NCI-H446 (cell line): ENCODE measurements at regions not wholly inside any gene's neighbourhood (a gene's known extent, or its start where the extent isn't known, plus 50 kb on each side); places are given as distances from the start of the nearest gene placed in this dataset.
"Not testable (repeated sequence)": the region's sequence is repeated elsewhere in the genome, so short reads cannot be mapped to it uniquely, and the experiment has no call there.

Source experiments
- DNase-seq, 2 experiments: peaks; one replicate each; lab custom pipeline; 2025; lab: John Stamatoyannopoulos, UW

DNA sequence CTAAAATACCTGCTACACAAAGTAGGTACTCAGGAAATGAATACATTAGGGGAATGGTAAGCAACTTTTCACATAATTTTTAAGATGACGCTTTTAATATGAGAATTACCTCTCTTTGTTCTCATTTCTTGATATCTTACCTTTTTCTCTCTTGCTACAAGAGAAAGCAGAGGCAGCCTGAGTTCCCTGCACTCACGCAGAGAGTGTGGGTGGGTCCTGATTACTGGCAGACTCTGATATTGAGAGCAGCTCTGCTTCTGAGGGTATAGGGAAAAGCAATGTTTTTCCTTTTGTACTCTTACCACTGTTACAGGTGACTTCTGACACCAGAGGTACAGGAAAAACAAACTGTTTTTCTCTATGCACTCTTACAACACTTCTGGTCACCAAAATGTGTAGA is 420.2 kb upstream of the TMTC1 start:
- DNase-seq, result no peak

DNA sequence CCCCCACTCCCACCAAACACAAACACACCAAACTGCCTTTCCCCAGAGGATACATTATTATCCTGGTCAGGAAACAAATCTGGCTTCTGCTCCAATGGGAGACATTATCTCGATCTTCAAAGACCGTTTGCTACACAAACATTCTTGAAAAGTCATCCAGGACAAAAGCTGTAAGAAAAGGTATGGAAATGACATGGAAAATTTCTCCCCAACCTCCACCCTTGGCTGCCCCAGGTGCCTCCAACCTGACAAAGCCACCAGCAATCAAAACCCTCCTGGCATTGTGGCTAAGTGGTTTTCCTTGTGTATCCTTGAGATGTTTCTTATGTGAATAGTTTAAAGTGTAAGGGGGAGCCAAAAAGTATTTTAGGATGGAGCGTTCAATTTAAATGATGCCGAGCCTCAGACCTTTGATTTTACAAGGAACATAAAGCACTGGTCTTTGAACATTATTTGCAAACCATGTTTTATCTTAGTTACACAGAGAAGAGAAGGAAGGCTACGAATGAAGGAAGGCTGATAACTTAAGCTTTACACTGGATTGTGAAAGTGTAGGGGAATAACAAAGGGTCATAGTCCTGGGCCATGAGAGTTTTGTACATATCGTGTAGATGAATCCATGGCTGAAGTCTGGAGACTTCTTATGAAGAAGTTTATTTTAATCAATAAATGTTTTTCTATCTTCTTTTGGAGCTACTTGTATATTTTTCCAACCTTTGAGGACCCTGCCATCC is 418.9 kb upstream of the TMTC1 start:
- no peak for DNase-seq

DNA sequence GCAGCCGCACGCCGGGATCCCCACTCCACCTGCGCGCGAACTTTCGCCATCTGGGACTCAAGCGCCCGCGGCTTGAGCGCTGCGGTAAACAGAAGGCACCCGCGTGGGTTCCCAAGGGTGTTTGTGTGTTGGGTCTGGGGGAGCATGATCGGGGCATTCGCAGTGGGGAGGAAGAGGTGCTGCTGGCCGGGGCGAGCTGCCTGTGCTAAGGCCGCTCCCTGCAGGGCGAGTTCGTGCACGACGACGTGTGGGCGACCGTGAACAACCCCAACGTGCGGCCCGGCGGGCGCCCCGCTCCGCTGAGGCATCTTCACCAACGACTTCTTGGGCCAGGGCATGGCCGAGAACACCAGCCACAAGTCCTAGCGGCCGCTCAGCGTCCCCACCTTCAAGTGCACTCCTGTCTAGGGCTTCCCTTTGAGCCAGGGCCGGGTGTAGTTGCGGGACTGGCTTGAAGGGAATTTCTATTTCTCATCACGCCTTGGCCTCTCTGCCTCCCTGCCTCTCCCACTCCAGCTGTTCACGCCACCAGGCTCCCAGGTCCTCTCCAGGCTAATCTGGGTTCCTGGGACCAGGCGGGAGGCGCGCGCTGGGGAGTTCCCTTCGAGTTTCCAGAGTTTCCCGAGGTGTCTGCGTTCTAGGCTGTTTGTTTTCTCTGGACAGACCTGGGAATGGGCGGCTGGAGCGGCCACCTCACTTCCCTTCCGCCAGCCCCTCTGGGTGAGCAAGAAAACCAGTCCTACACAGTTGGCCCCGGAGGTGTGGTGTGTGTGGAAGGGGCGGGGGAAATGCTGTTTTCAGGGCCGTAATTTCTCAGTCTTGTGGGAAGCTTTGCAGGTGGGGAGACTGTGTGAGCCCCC is 417.8 kb upstream of the TMTC1 start:
- no peak for DNase-seq

DNA sequence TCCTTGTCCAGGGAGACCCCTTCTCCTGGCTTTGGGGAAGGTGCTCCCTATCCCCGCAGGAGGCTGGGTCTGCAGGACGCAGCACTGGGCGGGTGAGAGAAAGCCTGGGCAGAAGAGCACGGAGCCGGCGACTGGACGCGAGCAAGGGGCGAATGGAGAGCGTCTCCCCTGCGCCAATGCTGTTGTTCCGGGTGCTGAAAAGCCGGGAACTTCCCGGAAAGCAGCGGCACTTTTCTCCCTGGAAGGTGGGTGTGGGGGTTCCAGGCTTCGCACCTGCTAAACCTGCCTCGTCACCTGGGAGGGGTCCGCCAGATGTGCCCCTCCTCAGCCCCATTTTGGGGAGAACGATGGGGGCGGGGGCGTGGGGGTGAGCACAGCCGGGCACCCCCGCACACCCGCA is 417.1 kb upstream of the TMTC1 start:
- no peak for DNase-seq

DNA sequence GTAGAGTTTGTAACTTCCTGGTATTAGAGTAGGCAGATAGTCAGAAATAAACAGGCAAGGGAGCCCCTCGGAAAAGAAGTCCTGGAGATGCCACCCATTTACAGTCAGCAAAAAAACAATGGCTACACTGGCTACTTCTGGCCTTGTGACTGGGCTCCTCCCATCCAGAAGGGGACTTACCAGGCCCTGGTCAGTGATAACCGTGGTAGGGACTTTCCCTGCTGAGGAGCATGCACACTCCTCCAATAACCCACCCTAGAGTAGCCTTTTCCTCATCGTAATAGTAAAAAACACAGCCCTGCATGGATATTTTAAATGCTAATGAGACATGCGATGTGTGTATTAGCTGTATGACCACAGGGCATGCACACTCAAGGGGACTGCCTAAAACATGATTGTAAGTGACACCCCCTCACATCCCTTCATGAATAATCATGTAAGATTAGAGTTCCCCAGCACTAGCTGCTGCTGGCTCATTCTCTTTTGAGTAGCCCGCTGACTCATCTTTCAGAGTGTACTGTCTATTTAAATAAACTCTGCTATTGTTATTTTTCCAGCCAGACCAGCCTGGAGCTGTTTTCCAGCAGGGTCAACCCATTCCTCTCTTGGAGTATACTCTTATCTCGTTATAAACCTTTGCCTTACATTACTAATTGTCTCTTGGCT is 413.8 kb upstream of the TMTC1 start:
- no peak for DNase-seq

DNA sequence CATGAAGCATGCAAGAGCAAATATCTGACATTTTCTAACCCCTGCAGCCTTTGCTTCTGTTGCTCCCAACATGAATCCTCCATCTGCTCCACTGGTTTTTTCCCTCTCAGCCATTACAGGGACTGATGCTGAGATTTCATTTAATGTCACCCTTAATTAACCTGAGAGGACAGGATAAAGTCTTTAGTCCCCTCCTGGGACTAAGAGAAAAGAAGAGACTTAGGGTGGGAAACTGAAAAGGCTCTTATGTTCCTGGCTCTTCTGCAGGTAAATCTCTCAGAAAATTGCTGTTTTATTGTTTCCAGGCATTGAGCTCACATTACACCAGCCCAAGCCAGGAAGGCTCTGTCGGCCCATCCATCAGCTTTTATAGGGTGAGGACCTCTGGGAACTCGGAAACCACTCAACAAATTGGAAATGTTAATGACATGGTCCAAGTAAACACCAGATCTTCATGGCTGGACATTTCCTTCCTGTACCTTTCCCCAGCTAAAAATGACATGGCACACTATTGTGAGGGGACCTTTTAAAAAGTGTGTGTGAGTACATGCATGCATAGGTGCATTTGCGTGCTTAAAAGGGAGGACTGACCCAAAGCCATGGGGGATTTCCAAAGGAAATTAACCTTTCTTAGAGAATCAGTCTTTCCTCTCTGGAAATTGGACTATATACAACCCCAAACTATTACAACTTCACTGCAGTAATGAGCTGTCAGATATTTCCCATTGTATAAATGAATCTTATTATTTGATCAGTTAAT is 408.1 kb upstream of the TMTC1 start:
- DNase-seq, result no peak

DNA sequence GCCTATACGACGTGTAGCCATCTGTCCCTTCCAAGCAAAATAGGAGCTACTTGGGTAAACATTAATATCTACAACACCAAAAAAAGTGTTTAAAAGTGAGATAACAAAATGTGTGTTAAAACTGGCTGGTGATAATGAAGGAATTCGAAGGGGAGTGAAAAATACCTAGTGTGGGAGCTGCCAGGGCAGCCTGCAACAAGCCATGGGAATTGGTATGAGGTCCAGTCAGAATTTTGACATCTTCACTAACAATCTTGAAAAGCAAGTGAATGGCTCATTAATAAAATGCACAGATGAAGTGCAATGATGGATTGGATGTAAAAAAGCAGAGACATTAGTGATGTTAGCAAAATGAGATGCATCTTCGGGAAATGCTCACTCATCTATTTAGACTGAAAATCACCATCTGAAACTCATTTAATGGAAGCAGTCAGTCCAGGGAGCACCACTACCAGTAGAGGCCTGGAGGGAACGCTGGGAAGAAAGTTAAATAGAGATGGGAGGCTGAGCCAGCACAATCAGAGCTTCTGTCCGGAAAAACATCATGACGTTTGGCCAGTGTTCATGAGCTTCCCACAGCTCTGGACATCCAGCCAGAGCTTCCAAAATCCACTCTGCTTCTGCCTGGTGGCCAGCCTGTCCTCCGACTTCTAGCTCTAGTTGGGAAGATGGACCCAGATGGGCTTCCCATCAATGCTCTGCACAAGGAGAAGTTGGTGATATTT is 405.0 kb upstream of the TMTC1 start:
- no peak for DNase-seq

DNA sequence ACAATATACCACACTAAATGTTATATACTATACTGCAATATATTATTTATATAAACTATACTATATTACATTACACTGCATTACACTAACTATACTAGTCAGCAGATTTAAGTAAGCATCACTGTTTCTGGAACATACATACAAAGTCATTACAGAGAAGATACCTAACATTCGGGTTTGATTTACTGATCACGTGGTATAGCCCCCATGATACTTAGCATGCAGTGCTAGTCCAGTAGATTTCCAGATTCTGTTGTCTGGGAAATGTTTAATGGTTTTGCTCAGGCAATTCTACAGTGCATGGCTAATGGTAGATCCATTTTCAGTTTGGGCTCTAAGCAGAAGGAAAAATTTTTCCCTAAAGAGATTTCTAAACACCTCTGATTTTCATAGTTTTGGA is 403.7 kb upstream of the TMTC1 start:
- no peak for DNase-seq

DNA sequence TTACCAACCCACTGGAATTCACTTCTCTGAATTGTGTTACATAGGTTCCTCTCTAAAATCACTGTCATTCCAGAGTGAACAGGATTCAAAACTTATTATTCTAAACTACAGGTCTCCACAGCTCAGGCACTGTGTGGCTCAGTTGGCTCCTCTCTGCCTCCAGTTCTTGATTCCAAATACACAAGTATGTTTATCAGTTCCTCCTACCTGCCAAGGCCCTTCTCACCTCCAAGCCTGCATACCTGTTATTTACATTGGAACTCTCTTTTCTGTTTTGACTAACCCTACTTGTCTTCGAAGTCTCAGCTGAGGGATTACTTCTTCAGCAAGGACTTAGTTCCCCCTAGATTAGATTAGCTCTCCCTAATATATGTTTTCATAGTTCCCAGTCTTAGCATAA is 397.6 kb upstream of the TMTC1 start:
- no peak for DNase-seq

DNA sequence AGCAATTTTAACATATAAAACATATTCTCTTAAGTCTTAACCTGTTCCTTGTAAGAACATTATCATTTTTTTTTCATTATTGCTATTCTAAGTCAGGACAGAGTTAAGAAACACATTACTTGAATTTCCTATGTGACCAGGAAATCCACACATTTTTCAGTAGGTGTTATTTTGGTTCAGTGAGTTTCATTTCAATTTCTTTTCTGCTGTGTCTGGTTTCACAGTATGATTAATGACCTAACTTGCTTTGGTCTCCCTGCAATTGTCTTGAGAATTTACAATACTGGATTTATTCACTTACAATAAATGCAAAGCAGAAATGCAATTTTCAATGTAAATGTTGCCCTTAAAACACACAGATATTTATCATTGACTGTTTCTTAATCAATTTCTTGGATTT is 396.9 kb upstream of the TMTC1 start:
- DNase-seq, result no peak

DNA sequence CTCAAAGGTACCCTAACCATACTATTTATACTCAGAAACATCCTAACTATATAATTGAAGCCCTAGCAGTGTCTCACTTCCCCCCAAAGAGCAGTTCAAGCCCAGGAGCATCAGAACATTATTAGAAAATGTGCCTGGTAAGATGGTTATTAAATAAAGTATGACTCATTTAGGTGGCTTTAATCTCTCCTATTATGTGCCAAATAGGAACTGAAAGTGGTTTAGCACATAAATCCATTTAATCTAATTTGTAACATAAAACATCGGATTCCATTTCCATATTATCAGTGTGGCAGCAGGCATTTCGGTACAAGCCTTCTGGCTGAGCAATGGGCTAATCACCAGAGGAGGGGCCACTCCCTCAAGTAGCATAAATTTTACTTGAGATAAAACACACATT is 395.2 kb upstream of the TMTC1 start:
- DNase-seq, result no peak

DNA sequence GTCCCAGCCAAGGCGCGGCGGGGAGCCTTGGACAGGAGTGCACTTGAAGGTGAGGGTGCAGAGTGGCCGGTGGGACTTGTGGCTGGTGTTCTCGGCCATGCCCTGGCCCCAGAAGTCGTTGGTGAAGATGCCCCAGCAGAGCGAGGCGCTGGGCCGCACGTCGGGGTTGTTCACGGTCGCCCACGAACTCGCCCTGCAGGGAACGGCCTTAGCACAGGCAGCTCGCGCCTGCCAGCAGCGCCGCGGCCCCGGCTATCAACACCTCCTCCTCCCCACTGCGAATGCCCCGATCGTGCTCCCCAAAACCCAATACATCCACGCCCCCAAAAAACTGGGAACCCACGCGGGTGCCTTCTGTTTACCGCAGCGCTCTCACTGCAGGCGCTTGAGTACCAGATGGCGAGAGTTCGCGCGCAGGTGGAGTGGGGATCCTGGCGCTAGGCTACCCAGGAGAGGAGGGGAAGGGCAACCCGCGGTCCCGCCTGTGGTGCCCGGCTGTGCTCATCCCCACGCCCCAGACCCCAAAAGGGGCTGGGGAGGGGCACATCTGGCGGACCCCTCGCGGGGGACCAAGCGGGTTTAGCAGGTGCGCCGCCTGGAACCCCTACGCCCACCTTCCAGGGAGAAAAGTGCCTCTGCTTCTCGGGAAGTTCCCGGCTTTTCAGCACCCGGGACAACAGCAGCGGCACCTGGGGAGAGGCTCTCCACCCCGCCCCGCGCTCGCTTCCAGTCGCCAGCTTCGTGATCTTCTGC is 386.3 kb upstream of the TMTC1 start:
- DNase-seq, result no peak

DNA sequence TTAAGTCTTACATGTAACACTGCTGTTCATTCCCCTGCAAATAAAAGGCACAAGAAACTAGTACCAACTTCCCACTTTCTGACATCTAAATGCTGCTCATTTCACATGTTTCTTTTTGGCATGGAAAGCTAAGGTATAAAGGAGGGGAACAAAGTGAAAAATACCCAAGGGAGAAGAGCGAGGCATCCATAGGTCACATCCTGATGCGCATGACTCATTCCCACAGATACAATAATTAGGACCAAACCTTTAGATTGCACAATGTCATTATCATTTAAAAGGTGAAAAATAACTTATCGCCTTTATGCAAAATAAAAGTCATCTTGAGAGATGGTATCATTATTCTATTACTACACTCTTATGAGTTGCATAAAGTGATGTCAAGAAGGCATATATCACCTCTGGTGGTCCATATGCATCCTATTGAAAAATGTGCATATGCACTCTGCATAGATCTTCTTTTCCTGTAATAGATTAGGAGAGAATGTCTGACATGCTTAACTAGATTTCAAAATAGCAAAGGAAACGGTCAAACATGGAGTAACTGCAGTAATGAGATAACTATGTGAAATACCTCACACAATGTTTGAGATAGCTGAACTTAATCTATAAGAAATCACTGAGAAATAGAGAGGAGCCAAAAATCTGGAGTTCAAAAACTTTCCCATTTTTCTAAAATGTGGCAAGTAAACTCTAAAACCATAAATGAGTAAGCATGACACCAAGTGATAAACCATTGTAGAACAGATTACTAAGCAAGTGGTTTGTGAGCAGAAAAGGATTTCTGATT is 382.5 kb upstream of the TMTC1 start:
- DNase-seq, result no peak

DNA sequence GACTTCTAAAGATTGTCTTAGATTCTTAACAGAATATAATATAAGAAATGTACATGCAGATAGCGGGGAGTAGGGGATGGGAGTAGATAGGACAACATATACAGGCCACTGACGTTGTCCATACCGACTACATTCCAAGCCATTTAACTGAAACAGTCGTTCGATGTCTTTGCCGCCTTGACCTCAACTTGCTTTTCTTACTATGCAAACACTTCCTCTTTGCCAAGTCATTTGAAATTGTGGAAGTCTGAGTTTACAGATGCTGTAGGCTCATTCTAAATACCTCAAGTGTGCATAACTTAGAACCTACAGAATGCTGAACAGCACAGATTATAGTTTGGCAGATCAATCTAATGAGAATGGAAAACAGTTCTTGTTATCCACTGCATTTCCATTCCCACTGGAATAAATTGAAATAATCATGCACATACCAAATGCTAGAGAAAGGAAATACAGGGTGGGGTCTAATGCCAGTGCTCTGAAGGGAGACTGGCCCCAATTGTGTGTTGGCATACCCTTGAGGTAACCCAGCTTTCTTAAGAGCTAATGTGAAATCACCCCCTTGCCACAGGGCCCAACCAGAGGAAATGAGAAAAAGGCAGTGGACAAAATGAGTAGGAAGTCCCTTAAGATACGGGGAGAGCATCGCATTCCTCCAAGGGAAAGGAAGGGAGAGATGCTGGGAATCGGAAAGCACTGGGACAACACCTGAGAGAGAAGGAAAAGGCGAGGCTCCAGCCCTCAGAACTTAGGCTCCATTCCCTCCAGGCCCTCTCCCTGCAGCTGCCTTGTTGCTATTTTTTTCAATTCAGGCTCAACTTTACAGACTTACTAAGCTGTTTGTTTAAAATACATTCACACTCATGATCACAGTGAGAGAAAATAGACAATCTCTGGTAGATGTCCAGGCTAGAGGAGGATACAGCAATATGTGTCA is 380.9 kb upstream of the TMTC1 start:
- no peak for DNase-seq

DNA sequence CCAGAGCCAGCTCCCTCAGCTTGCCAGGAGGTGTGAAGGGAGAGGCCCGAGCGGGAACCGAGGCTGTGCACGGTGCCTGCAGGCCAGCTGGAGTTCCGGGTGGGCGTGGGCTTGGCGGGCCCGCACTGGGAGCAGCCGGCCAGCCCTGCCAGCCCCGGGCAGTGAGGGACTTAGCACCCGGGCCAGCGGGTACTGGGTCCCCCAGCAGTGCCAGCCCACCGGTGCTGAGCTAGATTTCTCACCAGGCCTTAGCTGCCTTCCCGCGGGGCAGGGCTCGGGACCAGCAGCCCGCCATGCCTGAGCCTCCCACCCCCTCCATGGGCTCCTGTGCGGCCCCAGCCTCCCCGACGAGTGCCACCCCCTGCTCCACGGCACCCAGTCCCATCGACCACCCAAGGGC is 373.1 kb upstream of the TMTC1 start:
- not testable (repeated sequence) for DNase-seq

DNA sequence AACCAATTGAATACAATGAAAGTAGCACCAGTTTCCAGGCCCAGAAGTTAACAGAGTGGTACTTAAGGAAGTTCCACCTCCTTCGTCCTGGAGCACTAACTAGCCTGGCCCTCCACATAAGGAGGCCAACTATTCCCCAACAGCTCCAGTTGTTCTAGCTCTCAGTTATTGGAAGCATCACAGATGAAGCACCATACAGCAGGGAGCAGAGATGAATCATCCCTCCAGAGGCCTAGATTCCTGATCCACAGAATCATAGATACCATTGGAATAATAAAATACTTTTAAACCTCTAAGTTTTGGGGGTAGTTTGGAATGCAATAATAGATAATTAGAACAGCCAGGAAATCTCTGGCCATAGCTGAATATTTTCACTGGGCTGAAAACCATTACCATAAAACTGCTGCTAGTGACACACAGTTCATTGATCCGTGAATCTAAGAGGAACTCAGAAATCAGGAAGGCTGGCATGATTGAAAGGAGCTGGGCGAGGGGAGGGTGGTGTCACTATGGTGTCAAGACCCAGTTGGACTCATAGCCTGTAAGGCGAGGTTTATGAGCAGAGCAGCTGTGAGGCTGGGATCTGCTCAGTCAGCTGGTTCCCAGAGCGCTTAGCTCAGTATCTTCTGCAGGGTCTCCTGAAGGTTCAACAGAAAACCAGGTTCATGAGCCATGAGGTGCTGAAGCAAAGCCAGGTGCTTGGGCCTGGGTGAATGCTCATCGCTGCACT is 371.4 kb upstream of the TMTC1 start:
- DNase-seq, result no peak

DNA sequence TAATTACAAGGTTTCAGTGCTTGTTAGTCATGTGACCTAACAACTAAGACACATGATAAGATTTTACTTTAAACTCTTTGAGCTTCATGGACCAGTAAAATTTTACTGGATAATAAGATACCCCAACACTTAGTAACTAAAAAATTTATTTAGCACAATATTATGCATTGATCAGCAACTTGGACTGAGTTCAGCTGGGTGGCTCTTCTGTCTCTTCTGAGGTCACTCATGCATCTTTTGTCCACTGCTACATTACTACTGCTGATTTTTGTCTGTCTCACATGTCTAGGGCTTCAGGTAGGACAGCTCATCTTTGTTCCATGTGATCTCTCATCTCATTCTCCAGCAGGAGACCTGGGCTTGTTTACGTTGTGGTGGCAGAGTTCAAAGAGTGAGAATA is 370.2 kb upstream of the TMTC1 start:
- no peak for DNase-seq

DNA sequence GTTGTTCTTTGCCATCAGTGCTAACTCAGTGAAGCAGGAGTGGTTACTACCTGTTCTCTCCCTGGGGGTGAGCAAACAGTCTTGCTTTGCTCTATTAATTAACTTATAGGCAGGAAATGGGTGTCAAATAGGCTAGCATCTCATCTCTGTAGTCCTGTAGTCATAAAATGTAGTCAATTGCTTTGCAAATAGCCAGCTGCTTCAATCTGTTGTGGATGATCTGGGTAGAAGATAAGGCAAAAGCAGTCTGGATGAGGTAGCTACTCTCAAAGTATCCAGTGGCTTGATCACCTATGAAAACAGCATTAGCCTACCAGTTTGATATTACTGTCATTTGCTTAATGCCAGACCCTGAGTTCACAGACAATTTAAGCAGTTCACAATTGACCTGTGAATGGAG is 369.0 kb upstream of the TMTC1 start:
- no peak for DNase-seq
